Endothelial cell (in vitro differentiated cells): ENCODE measurements at regions not wholly inside any gene's neighbourhood (a gene's known extent, or its start where the extent isn't known, plus 50 kb on each side); places are given as distances from the start of the nearest gene placed in this dataset.

Experiments used
- DNase-seq: peaks from one replicate; pipeline ENCODE4 v3.0.0; 2021; ENCODE audit warnings: low spot score
- H3K27ac Mint-ChIP-seq: one replicate; pipeline ENCODE4 v1.8.0; 2021; ENCODE audit warnings: mixed read lengths, inconsistent platforms; ENCODE audit not compliant: unreplicated experiment
- H3K27me3 Mint-ChIP-seq: one replicate; pipeline ENCODE4 v1.8.0; 2021; ENCODE audit warnings: mild to moderate bottlenecking, moderate library complexity, mixed read lengths, inconsistent platforms; ENCODE audit not compliant: unreplicated experiment
- H3K36me3 Mint-ChIP-seq: one replicate; pipeline ENCODE4 v1.8.0; 2021; ENCODE audit warnings: mild to moderate bottlenecking, low read depth, mixed read lengths, inconsistent platforms; ENCODE audit not compliant: unreplicated experiment
- H3K4me1 Mint-ChIP-seq: one replicate; pipeline ENCODE4 v1.8.0; 2021; ENCODE audit warnings: mild to moderate bottlenecking, mixed read lengths, inconsistent platforms; ENCODE audit not compliant: unreplicated experiment
- H3K4me3 Mint-ChIP-seq: one replicate; pipeline ENCODE4 v1.8.0; 2021; ENCODE audit warnings: mild to moderate bottlenecking, mixed read lengths, inconsistent platforms; ENCODE audit not compliant: unreplicated experiment
- H3K9me3 Mint-ChIP-seq: one replicate; pipeline ENCODE4 v1.8.0; 2021; ENCODE audit warnings: mixed read lengths, inconsistent platforms; ENCODE audit not compliant: unreplicated experiment
- CTCF ChIP-seq: fragments of 200-600 bp; sonication (generic); IDR thresholded peaks from one replicate; pipeline ENCODE4 v1.5.0; 2021; ENCODE audit warnings: antibody characterized with exemption; ENCODE audit not compliant: unreplicated experiment

- Mint-ChIP-seq H3K4me3 (no peak overlapping the region), H3K27ac (no peak overlapping the region), H3K9me3 (peaks cover 35% of the 10 kb centered on the region), H3K36me3 (no peaks in the 10 kb centered on the region), H3K4me1 (no peaks in the 10 kb centered on the region), H3K27me3 (no peaks in the 10 kb centered on the region)
- no peak for TF ChIP-seq CTCF
- no peak for DNase-seq
Observed at GRCh38 chr3:3599016-3599415, 200.2 kb upstream of the LRRN1 start.

GRCh38 chr3:3594986-3595385, 204.2 kb upstream of the LRRN1 start:
- no peak for DNase-seq
- Mint-ChIP-seq H3K4me3 (no peak overlapping the region), H3K4me1 (no peaks in the 10 kb centered on the region), H3K36me3 (no peaks in the 10 kb centered on the region), H3K27me3 (no peaks in the 10 kb centered on the region), H3K27ac (no peak overlapping the region), H3K9me3 (peaks cover 26% of the 10 kb centered on the region)
- TF ChIP-seq CTCF = no peak

- no peaks in the 10 kb centered on the region for H3K27me3 Mint-ChIP-seq
- H3K4me1 Mint-ChIP-seq = no peaks in the 10 kb centered on the region
- DNase-seq = no peak
- no peak overlapping the region for H3K4me3 Mint-ChIP-seq
- peaks cover 3% of the 10 kb centered on the region for H3K36me3 Mint-ChIP-seq
- H3K27ac Mint-ChIP-seq = no peak overlapping the region
- TF ChIP-seq CTCF = no peak
- peaks cover 35% of the 10 kb centered on the region for H3K9me3 Mint-ChIP-seq
Observed at GRCh38 chr3:3589715-3590130, 209.5 kb upstream of the LRRN1 start.

GRCh38 chr3:3587647-3587972, 211.6 kb upstream of the LRRN1 start:
- no peak for TF ChIP-seq CTCF
- Mint-ChIP-seq H3K4me1 (no peaks in the 10 kb centered on the region), H3K27ac (no peak overlapping the region), H3K27me3 (peaks cover 1% of the 10 kb centered on the region), H3K36me3 (peaks cover 3% of the 10 kb centered on the region), H3K9me3 (peaks cover 35% of the 10 kb centered on the region), H3K4me3 (no peak overlapping the region)
- DNase-seq = no peak

- H3K36me3 Mint-ChIP-seq = peaks cover 3% of the 10 kb centered on the region
- H3K27me3 Mint-ChIP-seq = peaks cover 1% of the 10 kb centered on the region
- no peak for TF ChIP-seq CTCF
- peaks cover 35% of the 10 kb centered on the region for H3K9me3 Mint-ChIP-seq
- no peak overlapping the region for H3K4me3 Mint-ChIP-seq
- no peaks in the 10 kb centered on the region for H3K4me1 Mint-ChIP-seq
- H3K27ac Mint-ChIP-seq = no peak overlapping the region
- DNase-seq = no peak
Observed at GRCh38 chr3:3586843-3587646, 212.2 kb upstream of the LRRN1 start.
